ENCODE measurements at regions not wholly inside any gene's neighbourhood (a gene's known extent, or its start where the extent isn't known, plus 50 kb on each side); places are given as distances from the start of the nearest gene placed in this dataset.
A peak's percentile ranks its signal among the peaks of the same experiment; 100 is the strongest.

- no peak overlapping the region for H3K4me3 ChIP-seq
- DNase-seq (no peak), ATAC-seq (peak; percentile 50)
- H3K4me1 ChIP-seq (ENCODE audit: low read depth): no peaks in the 10 kb centered on the region
- no peak for TF ChIP-seq CTCF (IDR thresholded peaks at IDR 0.05)
- H3K9me3 ChIP-seq: peaks cover 4% of the 10 kb centered on the region
- intact Hi-C loops (cut with DNase I, micrococcal nuclease): no loop called here
- no peaks in the 10 kb centered on the region for H3K36me3 ChIP-seq (ENCODE audit: low read depth)
These were observed 118.2 kb upstream of the HMHB1 start for GRCh38 chr5:143693651-143694252.

GRCh38 chr5:143692342-143692741, 119.6 kb upstream of the HMHB1 start:
- ATAC-seq (no peak), DNase-seq (no peak)
- Histone ChIP-seq H3K4me1 (ENCODE audit: low read depth) (no peaks in the 10 kb centered on the region), H3K36me3 (ENCODE audit: low read depth) (no peaks in the 10 kb centered on the region), H3K4me3 (no peak overlapping the region), H3K9me3 (peaks cover 4% of the 10 kb centered on the region)
- no peak for TF ChIP-seq CTCF (IDR thresholded peaks at IDR 0.05)
- intact Hi-C loops (cut with DNase I, micrococcal nuclease): no loop called here

GRCh38 chr5:143691945-143692290, 120.0 kb upstream of the HMHB1 start:
- TF ChIP-seq CTCF (IDR thresholded peaks at IDR 0.05): no peak
- intact Hi-C loops (cut with DNase I, micrococcal nuclease): no loop called here
- H3K36me3 ChIP-seq (ENCODE audit: low read depth): no peaks in the 10 kb centered on the region
- H3K9me3 ChIP-seq: peaks cover 4% of the 10 kb centered on the region
- H3K4me1 ChIP-seq (ENCODE audit: low read depth): no peaks in the 10 kb centered on the region
- DNase-seq (no peak), ATAC-seq (no peak)
- no peak overlapping the region for H3K4me3 ChIP-seq

GRCh38 chr5:143691287-143691944, 120.5 kb upstream of the HMHB1 start:
- H3K4me1 ChIP-seq (ENCODE audit: low read depth): no peaks in the 10 kb centered on the region
- no peak for ATAC-seq
- peaks cover 4% of the 10 kb centered on the region for H3K9me3 ChIP-seq
- TF ChIP-seq CTCF (IDR thresholded peaks at IDR 0.05): no peak
- intact Hi-C loops (cut with DNase I, micrococcal nuclease): no loop called here
- H3K36me3 ChIP-seq (ENCODE audit: low read depth): no peaks in the 10 kb centered on the region
- no peak for DNase-seq
- H3K4me3 ChIP-seq: no peak overlapping the region

- no peak for ATAC-seq
- H3K4me3 ChIP-seq: no peak overlapping the region
- DNase-seq: no peak
- no peak for TF ChIP-seq CTCF (IDR thresholded peaks at IDR 0.05)
- H3K4me1 ChIP-seq (ENCODE audit: low read depth): no peaks in the 10 kb centered on the region
- intact Hi-C loops (cut with DNase I, micrococcal nuclease): loop anchor here in 1 of 2 donors (10.0 kb wide), 1 partner anchor 673 kb away; no protein-coding TSS in a partner anchor
- no peaks in the 10 kb centered on the region for H3K36me3 ChIP-seq (ENCODE audit: low read depth)
- H3K9me3 ChIP-seq: peaks cover 4% of the 10 kb centered on the region
These were observed 124.4 kb upstream of the HMHB1 start for GRCh38 chr5:143687604-143688003.
